GM12878 (cell line): ENCODE measurements at regions not wholly inside any gene's neighbourhood (a gene's known extent, or its start where the extent isn't known, plus 50 kb on each side); places are given as distances from the start of the nearest gene placed in this dataset.

Experiments used
- ATAC-seq: fragments of 200-7000 bp; cut with Tn5 transposase; 3 replicates; pipeline ENCODE4 v1.9.1; 2020; ENCODE audit warnings: mild to moderate bottlenecking, moderate library complexity
- BruUV-seq: library from RNA; stranded (reverse); fragments of 400-500 nt; replicated peaks from 2 replicates; lab custom pipeline; 2021; lab: Mats Ljungman, UMichigan
- CTCF ChIA-PET: fragments of 300-600 bp; sonication (Branson Sonifier 250); formaldehyde crosslinking; extraction: SDS; loops from one replicate; lab custom pipeline; 2021; ENCODE audit warnings: inconsistent platforms; lab: Yijun Ruan, JAX
- POLR2A ChIA-PET: fragments of 350-600 bp; formaldehyde crosslinking; extraction: SDS; loops from one replicate; lab custom pipeline; 2021; ENCODE audit warnings: inconsistent platforms; lab: Charles Lee
- RAD21 ChIA-PET: fragments of 300-600 bp; sonication (Branson Sonifier 250); formaldehyde crosslinking; loops from one replicate; lab custom pipeline; 2023; ENCODE audit warnings: antibody characterized with exemption; ENCODE audit not compliant: unreplicated experiment; lab: Charles Lee
- SMC1A ChIA-PET: fragments of 300-600 bp; sonication (Branson Sonifier 250); formaldehyde crosslinking; loops from one replicate; lab custom pipeline; 2023; ENCODE audit not compliant: unreplicated experiment, uncharacterized antibody; lab: Charles Lee
- DNase-seq: peaks from one replicate; pipeline ENCODE4 v3.0.0-alpha.2; 2011; ENCODE audit warnings: low read depth, low spot score
- FAIRE-seq: peaks from 3 replicates; lab custom pipeline; 2011; peaks lifted over from hg19 to GRCh38; lab: Jason Lieb, UNC
- H2AFZ ChIP-seq: 2 replicates; pipeline ENCODE4 v1.6.0; 2011; ENCODE audit warnings: low read depth, low read length, control low read depth; ENCODE audit not compliant: control insufficient read depth
- H3K27ac ChIP-seq: 2 replicates; pipeline ENCODE4 v1.5.1; 2011; ENCODE audit warnings: control low read depth; ENCODE audit not compliant: control insufficient read depth, insufficient read depth
- H3K27me3 ChIP-seq, 2 experiments: replicated peaks in 1 of 2; 2 replicates each; pipeline versions ENCODE4 v1.6.0 to v1.6.1; 2011; ENCODE audit warnings: low read length in 1 of 2; ENCODE audit not compliant: control insufficient read depth in 2 of 2, insufficient read depth in 2 of 2
- H3K36me3 ChIP-seq, 2 experiments: 2 replicates each; pipeline ENCODE4 v1.5.1; 2011; ENCODE audit warnings: low read length in 1 of 2; ENCODE audit not compliant: control insufficient read depth in 2 of 2, insufficient read depth in 2 of 2
- H3K4me1 ChIP-seq: 2 replicates; pipeline ENCODE4 v1.6.1; 2011; ENCODE audit warnings: mild to moderate bottlenecking, low read length, moderate library complexity, mixed read lengths; ENCODE audit not compliant: control insufficient read depth, insufficient read depth
- H3K4me2 ChIP-seq: 2 replicates; pipeline ENCODE4 v1.6.0; 2011; ENCODE audit warnings: control low read depth; ENCODE audit not compliant: control insufficient read depth, insufficient read depth
- H3K4me3 ChIP-seq: fragments of 200-600 bp; sonication (generic); 2 replicates; pipeline ENCODE4 v1.5.1; 2016
- H3K79me2 ChIP-seq: 2 replicates; pipeline ENCODE4 v1.6.0; 2011; ENCODE audit warnings: low read length; ENCODE audit not compliant: control insufficient read depth, insufficient read depth
- H3K9ac ChIP-seq: 2 replicates; pipeline ENCODE4 v1.8.0; 2011; ENCODE audit warnings: low read length, control low read depth, mixed read lengths; ENCODE audit not compliant: control insufficient read depth, insufficient read depth
- H3K9me3 ChIP-seq: replicated peaks from 3 replicates; pipeline ENCODE4 v1.5.1; 2011; ENCODE audit warnings: mild to moderate bottlenecking, low read length; ENCODE audit not compliant: control insufficient read depth, insufficient read depth
- H4K20me1 ChIP-seq: 2 replicates; pipeline ENCODE4 v1.6.0; 2011; ENCODE audit not compliant: control insufficient read depth, insufficient read depth
- CEBPZ ChIP-seq: fragments of 150-350 bp; IDR thresholded peaks from 2 replicates; pipeline ENCODE4 v1.6.1; 2016; ENCODE audit warnings: low read depth, low read length
- CREB1 ChIP-seq: IDR thresholded peaks from 2 replicates; pipeline ENCODE4 v1.6.1; 2012; ENCODE audit warnings: low read depth, mild to moderate bottlenecking, inconsistent platforms
- EP300 ChIP-seq, 2 experiments: fragments of 150-350 bp in 1 of 2; IDR thresholded peaks; 2 replicates each; pipeline ENCODE4 v1.6.1; 2011 to 2012; ENCODE audit warnings: low read depth in 2 of 2, low read length in 2 of 2, borderline replicate concordance in 1 of 2, improper control_type of control experiment in 1 of 2, inconsistent platforms in 1 of 2; ENCODE audit not compliant: control insufficient read depth in 1 of 2
- EZH2 ChIP-seq: IDR thresholded peaks from 2 replicates; pipeline ENCODE4 v1.6.1; 2012; ENCODE audit warnings: low read depth, mild to moderate bottlenecking, control low read depth, inconsistent platforms, low read length, borderline replicate concordance; ENCODE audit not compliant: control insufficient read depth
- GATAD2B ChIP-seq: fragments of 450-650 bp; conservative IDR thresholded peaks from 2 replicates; pipeline ENCODE4 v1.6.1; 2017; ENCODE audit warnings: low read depth, mild to moderate bottlenecking, moderate library complexity
- JUNB ChIP-seq: IDR thresholded peaks from 2 replicates; pipeline ENCODE4 v1.6.1; 2016; ENCODE audit warnings: antibody characterized with exemption, mild to moderate bottlenecking
- MLLT1 ChIP-seq: fragments of 450-650 bp; IDR thresholded peaks from 2 replicates; pipeline ENCODE4 v1.6.1; 2016; ENCODE audit warnings: mild to moderate bottlenecking
- NKRF ChIP-seq: fragments of 450-650 bp; conservative IDR thresholded peaks from 2 replicates; pipeline ENCODE4 v1.6.1; 2017; ENCODE audit warnings: mild to moderate bottlenecking, moderate library complexity
- NR2C1 ChIP-seq: fragments of 450-650 bp; IDR thresholded peaks from 2 replicates; pipeline ENCODE4 v1.6.1; 2017; ENCODE audit warnings: antibody characterized with exemption, mild to moderate bottlenecking, moderate library complexity
- PAX8 ChIP-seq: fragments of 450-650 bp; IDR thresholded peaks from 2 replicates; pipeline ENCODE4 v1.6.1; 2017; ENCODE audit warnings: mild to moderate bottlenecking, moderate library complexity
- RAD51 ChIP-seq: fragments of 450-650 bp; IDR thresholded peaks from 2 replicates; pipeline ENCODE4 v1.6.1; 2016; ENCODE audit warnings: moderate library complexity, mild to moderate bottlenecking, inconsistent platforms
- RELA ChIP-seq: fragments of 450-650 bp; IDR thresholded peaks from 2 replicates; pipeline ENCODE4 v1.8.0; 2014; ENCODE audit warnings: borderline replicate concordance; ENCODE audit not compliant: partially characterized antibody
- TAF1 ChIP-seq: IDR thresholded peaks from 2 replicates; pipeline ENCODE4 v1.6.1; 2011; ENCODE audit warnings: mild to moderate bottlenecking, low read depth, low read length, borderline replicate concordance
- in situ Hi-C: fragments of 300-500 bp; cut with MboI; formaldehyde crosslinking; loops from 9 replicates; pipeline ENCODE4 v1.14.3; 2018; ENCODE audit warnings: mixed read lengths
- intact Hi-C: fragments of 100-400 bp; cut with micrococcal nuclease; formaldehyde crosslinking; loops from one replicate; pipeline ENCODE4 v1.14.2; 2022; ENCODE audit not compliant: unreplicated experiment

GRCh38 chr3:30198162-30198561 is 408.2 kb upstream of the TGFBR2 start:
- Histone ChIP-seq H3K9me3 (no peaks in the 10 kb centered on the region), H3K4me2 (no peak overlapping the region), H3K79me2 (no peaks in the 10 kb centered on the region), H2AFZ (no peak overlapping the region), H3K27me3 (no peaks in the 10 kb centered on the region; a peak in 1 of 4 replicates), H3K4me1 (no peaks in the 10 kb centered on the region), H3K27ac (no peak overlapping the region), H3K4me3 (no peak overlapping the region), H3K9ac (no peak overlapping the region), H4K20me1 (no peaks in the 10 kb centered on the region), H3K36me3 (no peaks in the 10 kb centered on the region)
- TF ChIP-seq CEBPZ = no peak
- TF ChIP-seq NKRF = no peak
- no peak for TF ChIP-seq PAX8
- no peak for TF ChIP-seq JUNB
- TF ChIP-seq GATAD2B = no peak
- TF ChIP-seq RELA = no peak
- no peak for TF ChIP-seq EP300 (IDR thresholded peaks at IDR 0.05; ENCODE audit: borderline replicate concordance in 1 of 2, control insufficient read depth in 1 of 2, low read depth in 2 of 2, low read length in 2 of 2)
- TF ChIP-seq NR2C1 = no peak
- no peak for TF ChIP-seq CREB1
- no peak for TF ChIP-seq RAD51
- no peak for TF ChIP-seq MLLT1
- TF ChIP-seq EZH2 = no peak
- no peak for TF ChIP-seq TAF1
- in situ Hi-C loops (loop anchor here (5.0 to 25.0 kb wide), 3 partner anchors 1286 to 1723 kb away; no protein-coding TSS in a partner anchor), intact Hi-C loops (loop anchor here (2.0 to 5.0 kb wide), 4 partner anchors 85 to 1721 kb away; no protein-coding TSS in a partner anchor)
- no TSS peak for BruUV-seq
- ChIA-PET RAD21 (interaction anchor here (0.9 to 3.7 kb wide), 14 partner anchors 39 to 1722 kb away, joined by 3 to 34 read pairs (median 4); no protein-coding TSS in a partner anchor), CTCF (interaction anchor here (0.7 to 5.2 kb wide), 41 partner anchors 8 to 1533 kb away, joined by 3 to 86 read pairs (median 5); no protein-coding TSS in a partner anchor), POLR2A (interaction anchor here (0.5 to 0.7 kb wide), 3 partner anchors 309 to 1604 kb away, joined by 3 to 5 read pairs (median 3); no protein-coding TSS in a partner anchor), SMC1A (interaction anchor here (0.8 to 4.0 kb wide), 21 partner anchors 10 to 1722 kb away, joined by 3 to 31 read pairs (median 5); no protein-coding TSS in a partner anchor)
- FAIRE-seq (no peak), ATAC-seq (no peak), DNase-seq (no peak)
